Ascending aorta (tissue), 2 donors: ENCODE measurements at regions not wholly inside any gene's neighbourhood (a gene's known extent, or its start where the extent isn't known, plus 50 kb on each side); places are given as distances from the start of the nearest gene placed in this dataset.

Experiments used
- DNase-seq, 2 donors: peaks; one replicate each; pipeline ENCODE4 v3.0.0-alpha.2; 2019; ENCODE audit warnings: low spot score in 2 of 2
- H3K27ac ChIP-seq, 2 donors: fragments of 200-600 bp; sonication (generic); one replicate each; pipeline ENCODE4 v1.5.1; 2016 to 2017; ENCODE audit warnings: mild to moderate bottlenecking in 1 of 2
- H3K27me3 ChIP-seq: fragments of 200-600 bp; sonication (generic); one replicate; pipeline ENCODE4 v1.5.1; 2017
- H3K36me3 ChIP-seq, 2 donors: fragments of 200-600 bp; sonication (generic); one replicate each; pipeline ENCODE4 v1.5.1; 2016
- H3K4me1 ChIP-seq, 2 donors: fragments of 200-600 bp; sonication (generic); one replicate each; pipeline ENCODE4 v1.5.1; 2016 to 2017; ENCODE audit warnings: mild to moderate bottlenecking in 1 of 2
- H3K4me3 ChIP-seq, 2 donors: fragments of 200-600 bp; sonication (generic); one replicate each; pipeline ENCODE4 v1.5.1; 2016 to 2017; ENCODE audit warnings: mild to moderate bottlenecking in 1 of 2
- H3K9me3 ChIP-seq, 2 donors: fragments of 200-600 bp; sonication (generic); one replicate each; pipeline ENCODE4 v1.5.1; 2016
- CTCF ChIP-seq, 3 experiments: fragments of 200-600 bp in 2 of 3; fragments of 450-650 bp in 1 of 3; sonication (generic) in 2 of 3; IDR thresholded peaks; one replicate each; pipeline ENCODE4 v1.5.1; 2016 to 2019; ENCODE audit warnings: antibody characterized with exemption in 3 of 3, mild to moderate bottlenecking in 1 of 3, moderate library complexity in 1 of 3
- intact Hi-C: fragments of 100-400 bp; cut with DNase I; formaldehyde crosslinking; loops from one replicate; pipeline ENCODE4 v1.15.1; 2023

- Histone ChIP-seq H3K27ac (no peak overlapping the region), H3K36me3 (no peaks in the 10 kb centered on the region), H3K9me3 (no peaks in the 10 kb centered on the region), H3K4me3 (no peak overlapping the region), H3K4me1 (no peaks in the 10 kb centered on the region), H3K27me3 (no peaks in the 10 kb centered on the region)
- DNase-seq, result no peak
- intact Hi-C loops, result no loop called here
- no peak for TF ChIP-seq CTCF (IDR thresholded peaks at IDR 0.05)
Measured at GRCh38 chr2:193796847-193797246, 1602.1 kb upstream of the TMEFF2 start.

- H3K4me3 ChIP-seq, result no peak overlapping the region
- no peaks in the 10 kb centered on the region for H3K4me1 ChIP-seq
- no peak for TF ChIP-seq CTCF (IDR thresholded peaks at IDR 0.05)
- intact Hi-C loops, result no loop called here
- H3K36me3 ChIP-seq, result no peaks in the 10 kb centered on the region
- no peaks in the 10 kb centered on the region for H3K9me3 ChIP-seq
- H3K27me3 ChIP-seq, result no peaks in the 10 kb centered on the region
- no peak overlapping the region for H3K27ac ChIP-seq
- no peak for DNase-seq
Measured at GRCh38 chr2:193793914-193794313, 1599.2 kb upstream of the TMEFF2 start.

- intact Hi-C loops, result no loop called here
- no peak overlapping the region for H3K27ac ChIP-seq
- TF ChIP-seq CTCF (IDR thresholded peaks at IDR 0.05), result no peak
Measured at GRCh38 chr2:193783681-193784080, 1588.9 kb upstream of the TMEFF2 start.

GRCh38 chr2:193778293-193778692, 1583.6 kb upstream of the TMEFF2 start:
- H3K27me3 ChIP-seq, result no peaks in the 10 kb centered on the region
- TF ChIP-seq CTCF (IDR thresholded peaks at IDR 0.05), result no peak
- no peak overlapping the region for H3K27ac ChIP-seq
- no peaks in the 10 kb centered on the region for H3K4me1 ChIP-seq
- H3K36me3 ChIP-seq, result no peaks in the 10 kb centered on the region
- intact Hi-C loops, result no loop called here
- no peak for DNase-seq
- H3K4me3 ChIP-seq, result no peak overlapping the region
- H3K9me3 ChIP-seq, result no peaks in the 10 kb centered on the region

More at GRCh38 chr2:193783681-193784080, 1588.9 kb upstream of the TMEFF2 start:
- Histone ChIP-seq H3K9me3 (no peaks in the 10 kb centered on the region), H3K27me3 (no peaks in the 10 kb centered on the region), H3K36me3 (no peaks in the 10 kb centered on the region), H3K4me1 (no peaks in the 10 kb centered on the region), H3K4me3 (no peak overlapping the region)
- DNase-seq, result no peak

- H3K4me1 ChIP-seq, result no peaks in the 10 kb centered on the region
- no peaks in the 10 kb centered on the region for H3K36me3 ChIP-seq
- no peaks in the 10 kb centered on the region for H3K9me3 ChIP-seq
- intact Hi-C loops, result no loop called here
- no peak overlapping the region for H3K4me3 ChIP-seq
- no peaks in the 10 kb centered on the region for H3K27me3 ChIP-seq
- H3K27ac ChIP-seq, result no peak overlapping the region
- no peak for DNase-seq
- TF ChIP-seq CTCF (IDR thresholded peaks at IDR 0.05), result no peak
Measured at GRCh38 chr2:193776988-193777387, 1582.3 kb upstream of the TMEFF2 start.

GRCh38 chr2:193774166-193774565, 1579.4 kb upstream of the TMEFF2 start:
- Histone ChIP-seq H3K27ac (no peak overlapping the region), H3K27me3 (no peaks in the 10 kb centered on the region), H3K4me3 (no peak overlapping the region), H3K36me3 (no peaks in the 10 kb centered on the region), H3K4me1 (no peaks in the 10 kb centered on the region), H3K9me3 (no peaks in the 10 kb centered on the region)
- intact Hi-C loops, result no loop called here
- no peak for TF ChIP-seq CTCF (IDR thresholded peaks at IDR 0.05)
- no peak for DNase-seq
